ENCODE measurements at regions not wholly inside any gene's neighbourhood (a gene's known extent, or its start where the extent isn't known, plus 50 kb on each side); places are given as distances from the start of the nearest gene placed in this dataset.

GRCh38 chr3:188001093-188001492, 152.9 kb upstream of the LPP start:
- H4K8ac ChIP-seq (ENCODE audit: low read depth in 2 of 2, low read length in 2 of 2), result no peak overlapping the region
- H3K4me3 ChIP-seq (ENCODE audit: insufficient read depth, low read depth, low read length), result no peak overlapping the region
- no peak overlapping the region for H3K27ac ChIP-seq (ENCODE audit: insufficient read depth, low read length)
- H3K4ac ChIP-seq (ENCODE audit: low read depth, low read length), result no peak overlapping the region
- in situ Hi-C loops (cut with MboI; ENCODE audit: low sequenced_read_pairs), result no loop called here
- WGBS, 2 experiments (ENCODE audit: extremely low coverage in 2 of 2, insufficient read length in 1 of 2), result 56% methylated on average over 1 of the region's 3 CpGs; no CpG with 5 or more reads in 1 of the 2 experiments
- no peak overlapping the region for H4K91ac ChIP-seq (ENCODE audit: insufficient read depth, low read depth, low read length)
- H2AK5ac ChIP-seq (ENCODE audit: low read depth, low read length), result no peak overlapping the region
- dilution Hi-C loops (cut with HindIII; ENCODE audit: low sequenced_read_pairs, unreplicated experiment), result no loop called here
- ChIA-PET CTCF (interaction anchor here (0.5 kb wide), 1 partner anchor 50 kb away, joined by 3 read pairs; no protein-coding TSS in a partner anchor), POLR2A (ENCODE audit: unreplicated experiment) (no interaction called here)
- no peak overlapping the region for H3K56ac ChIP-seq (ENCODE audit: extremely low read depth, insufficient read depth, low read length)
- H3K18ac ChIP-seq (ENCODE audit: low read depth, low read length), result no peak overlapping the region
- no peaks in the 10 kb centered on the region for H3K4me1 ChIP-seq (ENCODE audit: control insufficient read depth, insufficient read depth, low read length)
- no peaks in the 10 kb centered on the region; the same call in 1 of the 2 replicates for H3K9me1 ChIP-seq (ENCODE audit: insufficient read depth, low read length)
- no peak overlapping the region for H2AFZ ChIP-seq (replicated peaks; ENCODE audit: low read length, poor library complexity)
- no peak overlapping the region for H2BK120ac ChIP-seq (ENCODE audit: low read depth, low read length)
- H3K14ac ChIP-seq (replicated peaks; ENCODE audit: low read depth, low read length), result no peak overlapping the region
- H3K9me3 ChIP-seq (ENCODE audit: control insufficient read depth, insufficient read depth, low read length), result no peaks in the 10 kb centered on the region
- no peak for ATAC-seq (ENCODE audit: low read depth)
- no peaks in the 10 kb centered on the region for H3K36me3 ChIP-seq (ENCODE audit: control insufficient read depth, insufficient read depth, low read length)
- no peak overlapping the region for H2BK15ac ChIP-seq (ENCODE audit: low read depth, low read length)
- H4K20me1 ChIP-seq (ENCODE audit: insufficient read depth, low read length), result no peaks in the 10 kb centered on the region
- no peak overlapping the region for H4K5ac ChIP-seq (ENCODE audit: low read depth, low read length)
- H2BK5ac ChIP-seq (ENCODE audit: low read depth, low read length, poor library complexity, severe bottlenecking), result no peak overlapping the region
- no peak for DNase-seq
- H2BK20ac ChIP-seq (ENCODE audit: low read depth, low read length), result no peak overlapping the region
- no peak overlapping the region for H3K9ac ChIP-seq (ENCODE audit: low read depth, low read length)
- H3K79me1 ChIP-seq (ENCODE audit: low read depth in 1 of 2, low read length in 2 of 2), result no peaks in the 10 kb centered on the region
- intact Hi-C loops (cut with micrococcal nuclease), result no loop called here
- no peak overlapping the region for H3K4me2 ChIP-seq (ENCODE audit: low read depth, low read length)
- TF ChIP-seq MXI1 (IDR thresholded peaks at IDR 0.05; ENCODE audit: borderline replicate concordance, low read depth, low read length) (no peak), RFX5 (IDR thresholded peaks at IDR 0.05; ENCODE audit: low read depth, low read length) (no peak)
- H2AK9ac ChIP-seq (replicated peaks; ENCODE audit: low read depth, low read length, poor library complexity), result no peak overlapping the region
- no TSS peak for BruUV-seq (replicated peaks)
- H3K23ac ChIP-seq (ENCODE audit: low read depth, low read length), result no peak overlapping the region
- H3K27me3 ChIP-seq (ENCODE audit: control insufficient read depth, insufficient read depth, low read length), result no peaks in the 10 kb centered on the region; the same call in 1 of the 2 replicates

Data from IMR-90 (cell line).